GM18870 (cell line): ENCODE measurements at regions not wholly inside any gene's neighbourhood (a gene's known extent, or its start where the extent isn't known, plus 50 kb on each side); places are given as distances from the start of the nearest gene placed in this dataset.

ENCODE experiments used
- ATAC-seq: cut with Tn5 transposase; IDR thresholded peaks from one replicate; pipeline ENCODE4 v1.9.1; 2021; ENCODE audit warnings: moderate library complexity; ENCODE audit not compliant: unreplicated experiment

DNA sequence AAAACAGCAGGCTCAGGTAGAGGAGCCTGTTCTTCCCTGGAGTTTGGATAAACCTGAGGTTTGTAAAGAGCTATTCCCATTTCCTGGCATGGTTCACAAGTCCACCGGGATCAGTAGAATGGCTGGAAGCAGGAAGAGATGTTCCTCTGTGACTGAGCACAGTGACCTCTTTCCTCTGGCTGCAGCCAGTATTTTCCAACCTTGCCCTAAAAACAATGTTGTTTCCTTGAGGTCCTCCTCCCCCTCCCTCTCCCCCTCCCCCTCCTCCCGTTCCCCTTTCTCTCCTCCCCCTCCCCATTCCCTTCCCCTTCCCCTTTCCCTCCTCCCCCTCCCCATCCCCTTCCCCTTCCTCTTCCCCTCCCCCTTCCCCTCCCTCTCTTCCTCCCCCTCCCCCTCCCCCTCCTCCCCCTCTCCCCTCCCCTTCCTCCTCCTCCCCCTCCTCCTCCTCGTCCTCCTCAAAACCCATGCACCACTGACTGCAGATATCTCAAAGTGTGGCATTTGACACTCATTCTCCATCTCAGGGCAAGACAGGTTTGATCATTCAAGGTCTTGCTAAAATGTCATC is 58.9 kb upstream of the MON1B start:
- ATAC-seq, result no peak

GRCh38 chr16:77133706-77134105 is 57.3 kb upstream of the MON1B start:
- ATAC-seq, result no peak

DNA sequence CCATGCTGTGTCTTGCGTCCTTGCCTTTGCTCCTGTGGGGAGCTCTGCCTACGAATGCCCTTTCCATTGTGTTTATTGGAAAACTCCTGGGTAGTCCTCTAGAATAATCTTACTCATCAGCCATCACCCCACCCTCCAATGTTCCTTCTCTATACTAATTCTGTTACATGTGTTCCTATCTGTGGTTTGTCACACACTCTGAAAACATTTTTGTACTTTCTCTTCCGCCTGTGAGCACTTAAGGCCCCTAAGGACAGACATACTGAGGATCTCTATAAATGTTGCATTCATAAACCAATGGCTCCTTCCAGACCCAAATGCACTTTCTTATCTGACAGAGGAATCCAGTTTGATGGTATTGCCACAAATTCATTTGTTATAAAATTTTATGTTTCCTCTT is 53.9 kb upstream of the MON1B start:
- ATAC-seq, result no peak
